NCI-H2107 (cell line): ENCODE measurements at regions not wholly inside any gene's neighbourhood (a gene's known extent, or its start where the extent isn't known, plus 50 kb on each side); places are given as distances from the start of the nearest gene placed in this dataset.
"Not testable (repeated sequence)": the region's sequence is repeated elsewhere in the genome, so short reads cannot be mapped to it uniquely, and the experiment has no call there.

Experiments
- DNase-seq: peaks from one replicate; lab custom pipeline; 2025; lab: John Stamatoyannopoulos, UW

DNA sequence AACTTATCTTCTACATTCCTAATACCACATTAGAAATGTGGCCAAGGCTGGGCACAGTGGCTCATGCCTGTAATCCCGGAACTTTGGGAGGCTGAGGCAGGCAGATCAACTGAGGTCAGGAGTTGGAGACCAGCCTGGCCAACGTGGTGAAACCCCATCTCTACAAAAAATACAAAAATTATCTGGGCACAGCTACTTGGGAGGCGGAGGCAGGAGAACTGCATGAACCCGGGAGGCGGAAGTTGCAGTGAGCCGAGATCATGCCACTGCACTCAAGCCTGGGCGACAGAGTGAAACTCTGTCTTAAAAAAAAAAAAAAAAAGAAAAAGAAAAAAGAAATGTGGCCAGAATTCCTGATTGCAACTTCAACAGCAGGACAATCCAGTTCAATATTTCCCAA lies 196.6 kb upstream of the RASGEF1B start:
- DNase-seq = not testable (repeated sequence)

DNA sequence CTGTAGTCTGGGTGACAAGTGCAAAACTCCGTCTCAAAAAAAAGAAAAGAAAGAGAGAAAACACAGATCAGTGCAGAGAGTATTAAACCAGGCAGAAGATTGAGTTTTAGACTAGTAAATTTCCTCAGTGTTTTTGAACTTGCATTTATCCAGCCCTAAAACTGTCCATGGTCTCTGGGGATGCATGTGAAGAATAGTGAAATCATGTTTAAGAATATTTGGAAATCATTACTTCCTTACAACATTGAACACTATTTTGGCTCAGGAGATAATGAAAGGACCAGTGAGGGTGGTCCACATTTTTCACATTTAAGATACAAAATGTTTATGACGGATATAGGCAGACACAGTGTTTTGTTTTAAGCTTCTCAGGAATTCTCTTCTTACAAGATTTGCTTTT lies 195.8 kb upstream of the RASGEF1B start:
- DNase-seq = no peak

DNA sequence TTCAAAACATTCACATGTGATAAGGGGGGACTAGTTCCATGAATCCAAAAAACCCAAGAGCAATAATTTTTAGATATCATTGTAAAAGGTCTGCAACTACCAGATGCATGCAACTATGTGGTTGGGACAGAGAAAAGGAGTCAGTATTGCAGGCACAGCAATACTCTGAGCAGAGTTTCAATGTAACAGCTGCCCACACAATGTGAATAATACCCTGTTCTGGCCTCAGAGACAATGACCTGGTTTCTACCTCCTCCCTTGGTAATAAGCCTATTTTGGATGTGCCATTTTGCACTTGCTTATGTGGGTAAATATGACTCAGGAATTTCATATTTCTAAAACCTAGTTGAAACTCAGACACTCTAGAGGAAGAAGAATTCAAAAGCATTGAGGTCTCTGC lies 194.8 kb upstream of the RASGEF1B start:
- no peak for DNase-seq

DNA sequence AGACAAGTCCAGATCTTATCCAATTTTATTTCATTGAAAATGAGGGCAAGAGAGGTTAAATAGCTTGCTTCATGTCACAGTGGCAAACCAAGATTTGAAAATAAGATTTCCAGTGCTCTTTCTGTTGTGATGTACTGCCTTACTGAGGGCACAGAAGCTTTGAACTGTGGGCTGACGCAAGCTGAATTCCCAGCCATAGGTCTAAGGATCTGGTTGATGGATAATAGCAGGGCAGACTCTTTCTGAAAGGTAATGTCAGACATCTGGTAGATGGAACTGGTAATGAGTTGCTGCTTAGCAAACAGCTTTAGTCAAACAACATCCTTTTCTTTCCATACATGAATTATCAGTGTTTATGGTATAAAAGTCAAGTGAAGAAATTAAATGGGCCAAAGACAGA lies 193.9 kb upstream of the RASGEF1B start:
- DNase-seq = no peak

DNA sequence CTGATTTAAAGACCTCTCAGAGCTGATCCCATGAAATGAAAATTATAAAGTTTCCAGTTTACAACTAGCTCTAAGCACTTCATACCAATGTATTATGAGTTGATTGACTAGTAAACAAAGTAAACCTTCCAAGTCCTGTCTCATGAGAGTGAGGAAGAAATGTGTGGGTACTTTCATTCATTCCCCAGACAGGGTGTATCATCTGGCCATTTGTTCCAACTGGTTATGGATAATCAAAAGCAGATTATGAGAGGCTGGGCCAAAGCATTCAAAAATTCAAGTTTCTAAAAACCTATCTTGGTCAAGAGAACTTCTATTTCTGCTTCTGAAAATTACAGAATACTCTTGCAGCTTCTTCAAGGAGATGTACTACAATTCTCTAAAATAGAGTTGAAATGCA lies 193.3 kb upstream of the RASGEF1B start:
- no peak for DNase-seq

DNA sequence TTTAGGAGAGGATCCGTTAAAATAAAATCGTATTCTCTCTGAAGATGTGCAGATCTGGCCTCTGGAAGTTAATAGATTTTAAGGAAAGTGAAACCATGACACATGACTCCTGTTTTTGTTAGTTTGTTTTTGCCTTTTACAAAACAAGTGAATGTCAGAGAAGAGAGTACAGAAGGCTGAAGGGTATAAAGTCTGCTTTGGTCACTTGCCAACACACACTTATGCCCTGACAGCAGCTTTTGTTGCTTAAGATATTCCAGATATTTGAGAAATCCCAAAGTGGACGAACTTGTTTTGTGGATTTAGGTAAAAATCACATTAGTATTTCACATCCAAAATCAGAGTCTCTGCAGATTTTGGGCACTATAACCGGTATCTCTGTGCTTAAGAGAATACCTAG lies 192.4 kb upstream of the RASGEF1B start:
- DNase-seq = no peak

DNA sequence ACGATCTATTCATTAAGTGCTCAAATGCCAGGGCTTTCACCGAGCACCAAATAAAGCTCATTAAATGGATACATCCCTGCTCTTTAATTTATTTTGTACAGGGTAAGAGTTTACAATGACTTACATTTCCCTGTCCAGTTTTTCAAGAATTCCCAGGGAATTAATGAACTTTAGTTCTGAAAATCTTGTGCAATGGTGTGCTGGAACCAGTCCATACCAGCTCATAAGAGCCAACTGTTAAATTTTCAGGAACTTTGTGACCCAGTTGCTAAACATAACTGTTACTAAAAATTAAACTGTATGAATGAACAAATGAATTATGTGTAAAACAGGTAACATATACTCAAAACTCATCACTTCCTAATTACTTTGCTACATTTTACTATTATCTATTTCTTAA lies 191.7 kb upstream of the RASGEF1B start:
- DNase-seq = no peak

DNA sequence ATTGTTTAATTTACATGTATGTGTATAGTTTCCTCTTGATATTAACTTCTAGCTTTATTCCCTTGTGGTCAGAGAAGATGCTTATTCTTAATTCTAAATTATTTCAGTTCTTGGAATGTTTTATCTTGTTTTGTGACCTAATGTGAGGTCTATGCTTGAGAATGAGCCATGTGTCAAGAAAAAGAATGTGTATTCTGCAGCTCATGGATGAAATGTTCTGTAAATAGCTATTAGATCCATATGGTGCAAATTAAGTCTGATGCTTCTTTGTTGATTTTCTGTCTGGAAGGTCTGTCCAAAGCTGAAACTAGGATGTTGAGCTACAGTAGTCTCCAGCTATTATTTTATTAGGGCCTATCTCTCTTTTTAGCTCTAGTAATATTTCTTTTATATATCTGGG lies 187.3 kb upstream of the RASGEF1B start:
- DNase-seq = no peak

DNA sequence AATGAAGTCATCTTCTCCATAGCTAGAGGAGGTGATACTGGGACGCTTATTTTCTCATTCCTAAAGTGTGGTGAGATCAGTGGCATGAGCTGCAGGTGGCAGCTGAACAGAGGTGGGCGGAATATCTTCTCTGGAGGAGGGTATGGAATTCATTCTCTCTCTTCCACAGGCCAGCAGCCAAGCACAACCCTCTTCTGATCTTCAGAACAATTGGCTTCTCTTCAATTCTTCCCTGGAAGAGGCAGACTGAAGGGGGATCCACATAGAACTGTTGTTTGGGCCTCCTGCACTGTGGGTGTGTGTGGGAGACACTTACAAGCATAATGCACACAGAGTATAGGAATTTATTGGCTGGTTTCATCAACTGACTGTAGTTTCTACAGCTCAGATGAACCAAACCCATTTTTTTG lies 180.4 kb upstream of the RASGEF1B start:
- no peak for DNase-seq

DNA sequence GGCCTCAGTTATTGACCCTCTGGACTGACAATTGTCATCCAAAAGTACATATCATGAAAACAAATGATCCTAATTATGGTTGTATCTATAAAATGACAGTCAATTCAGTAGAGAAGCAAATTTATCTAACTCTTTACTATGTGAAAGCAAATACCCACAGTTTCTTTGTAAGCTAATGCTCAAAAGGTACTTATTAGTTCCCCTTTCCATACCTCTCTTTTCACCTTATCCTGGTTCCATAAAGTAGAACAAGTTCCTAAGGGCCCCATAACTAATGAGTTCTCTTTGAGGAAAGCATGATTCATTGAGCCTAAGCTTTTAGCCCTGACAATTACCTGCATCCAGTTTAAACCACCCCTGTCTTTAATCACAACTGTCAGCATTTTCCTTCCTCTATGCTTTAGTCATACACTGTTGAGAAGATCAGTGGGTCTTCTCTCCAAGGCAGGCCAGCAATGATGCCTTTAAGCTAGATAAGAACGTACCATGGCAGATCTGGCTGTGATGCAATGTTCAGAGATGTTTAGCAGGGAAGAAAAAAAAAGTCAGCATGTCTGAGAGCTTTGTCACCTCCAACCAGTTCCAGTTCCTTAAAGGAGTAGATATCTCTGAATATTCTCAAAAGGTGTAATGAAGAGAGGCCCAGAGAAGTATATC lies 179.7 kb upstream of the RASGEF1B start:
- no peak for DNase-seq

DNA sequence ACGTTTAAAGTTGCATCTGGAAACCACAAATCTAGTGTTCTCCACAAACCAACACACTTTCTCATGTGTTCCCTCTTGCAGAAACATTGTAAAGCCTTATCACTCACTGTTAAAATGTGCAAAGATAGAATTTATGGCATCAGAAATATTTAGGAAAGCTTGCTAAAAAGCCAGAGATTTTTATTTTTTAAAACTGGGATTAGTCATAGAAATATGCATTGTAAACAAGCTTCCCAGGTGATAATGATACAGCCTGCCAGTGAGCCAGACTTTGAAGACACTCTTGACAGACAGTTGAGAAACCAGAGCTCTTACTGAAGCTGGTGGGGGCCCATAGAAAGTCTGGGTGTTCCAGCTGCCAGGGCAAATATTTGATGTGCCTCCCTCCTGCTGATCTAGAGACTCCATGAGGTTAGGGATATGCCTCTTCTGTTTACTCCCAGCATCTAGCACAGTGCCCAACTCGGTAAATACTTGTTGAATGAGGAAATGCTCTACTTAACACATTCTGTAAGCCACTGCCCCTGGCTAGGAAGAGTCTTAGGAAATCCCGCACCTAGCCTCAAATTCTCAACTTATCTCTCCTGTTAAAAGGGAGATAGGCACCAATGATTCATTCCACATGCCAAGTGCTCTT lies 179.0 kb upstream of the RASGEF1B start:
- no peak for DNase-seq

DNA sequence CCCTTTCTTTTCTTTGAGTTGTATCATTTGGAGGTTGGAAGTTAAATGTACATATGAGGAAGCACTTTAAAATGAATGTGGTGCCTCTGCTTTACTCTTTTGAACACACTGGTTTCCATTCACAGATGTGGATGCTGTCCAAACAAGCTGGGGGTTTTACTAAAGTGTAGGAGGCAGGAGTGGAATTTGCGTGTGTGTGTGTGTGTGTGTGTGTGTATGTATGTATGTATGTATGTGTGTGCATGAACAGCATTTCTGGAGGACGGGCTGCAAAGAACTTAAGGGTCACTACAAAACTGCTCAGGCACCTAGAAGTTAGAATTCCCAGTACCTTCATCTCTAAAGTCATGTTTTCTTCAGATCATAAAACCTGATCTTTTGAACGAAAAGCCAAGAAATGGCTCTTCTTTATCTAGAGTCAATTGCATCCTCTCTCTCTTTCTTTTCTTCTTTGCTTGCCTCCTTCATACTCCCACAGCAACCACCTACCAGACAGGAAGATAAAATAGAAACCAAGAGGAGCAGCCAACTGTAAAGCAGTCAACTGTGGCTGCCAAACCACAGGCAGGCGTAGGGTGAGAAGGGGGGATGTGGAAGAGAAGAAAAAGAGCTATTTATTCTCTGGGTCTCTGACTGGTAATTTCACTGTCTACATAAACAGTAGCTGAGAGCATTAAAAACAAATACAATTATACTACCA lies 177.0 kb upstream of the RASGEF1B start:
- DNase-seq = no peak

DNA sequence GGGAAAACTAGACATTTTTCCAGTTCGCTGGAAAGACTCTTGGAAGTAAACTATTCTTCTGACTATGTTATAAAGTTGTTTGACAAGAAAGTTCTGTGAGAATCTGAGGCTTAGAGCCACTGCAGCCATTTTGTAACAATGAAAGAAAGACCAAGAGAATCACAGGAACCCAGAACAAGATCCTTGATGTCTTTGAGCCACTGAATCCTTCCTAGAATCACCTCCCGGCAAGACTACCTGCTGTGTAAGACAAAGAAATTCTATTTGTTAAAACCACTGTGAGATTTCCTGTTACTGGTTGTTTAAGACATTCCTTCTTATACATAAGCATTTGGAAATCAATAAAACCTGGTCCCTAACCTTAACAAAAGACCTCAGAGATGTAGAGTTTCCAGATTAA lies 175.7 kb upstream of the RASGEF1B start:
- no peak for DNase-seq

DNA sequence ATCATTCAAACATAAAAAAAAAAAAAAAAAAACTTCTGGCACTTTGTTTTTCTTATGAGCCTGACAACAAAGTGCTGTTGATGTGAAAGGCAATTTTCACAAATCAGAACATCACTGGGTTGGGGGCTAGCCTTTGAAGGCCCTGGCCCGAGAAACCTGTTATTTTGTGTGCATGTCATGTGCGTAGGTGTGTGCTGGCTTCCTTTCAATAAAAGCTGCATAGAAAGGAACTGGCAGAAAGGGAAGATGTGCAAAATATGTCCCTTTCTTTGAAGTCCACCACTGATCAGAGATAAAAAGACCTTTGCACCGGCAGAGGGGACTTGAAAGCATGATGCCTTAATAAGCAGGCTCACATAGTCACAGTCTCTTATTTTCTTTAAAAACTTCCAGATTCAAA lies 170.8 kb upstream of the RASGEF1B start:
- DNase-seq = no peak

DNA sequence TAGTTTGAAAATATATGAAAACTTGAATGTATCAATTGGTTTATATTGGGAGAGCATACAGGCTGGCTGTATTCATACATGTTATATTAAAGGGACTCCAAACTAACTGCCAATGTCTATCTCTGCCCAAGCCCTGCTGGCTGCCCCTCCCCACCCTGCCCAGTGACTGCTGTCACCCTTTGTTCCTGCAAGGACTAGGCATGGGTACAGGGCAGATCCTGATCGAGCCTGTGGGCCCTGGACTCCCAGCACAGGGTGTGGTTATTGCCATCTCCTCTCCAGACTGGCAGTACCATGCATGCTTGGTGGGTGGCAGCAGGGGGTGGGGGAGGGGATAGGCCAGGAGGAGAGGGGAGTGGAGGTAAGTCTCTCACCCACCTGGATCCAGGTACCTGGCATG lies 167.5 kb upstream of the RASGEF1B start:
- no peak for DNase-seq

DNA sequence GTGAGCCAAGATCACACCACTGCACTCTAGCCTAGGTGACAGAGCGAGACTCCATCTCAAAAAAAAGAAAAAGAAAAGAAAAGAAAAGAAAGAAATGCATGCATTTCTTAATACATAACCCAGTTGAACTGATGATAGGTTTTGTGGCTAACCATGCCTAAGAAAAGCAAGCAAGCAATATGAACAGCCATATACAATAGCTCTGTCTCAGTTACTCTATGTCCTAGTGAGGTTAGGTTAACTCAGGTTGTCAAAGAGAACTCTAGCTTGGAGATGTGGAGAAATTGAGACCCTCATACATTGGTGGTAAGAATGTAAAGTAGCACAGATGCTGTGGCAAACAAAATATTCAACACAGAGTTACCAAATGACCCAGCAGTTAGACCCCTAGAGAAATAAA lies 167.0 kb upstream of the RASGEF1B start:
- DNase-seq = no peak

DNA sequence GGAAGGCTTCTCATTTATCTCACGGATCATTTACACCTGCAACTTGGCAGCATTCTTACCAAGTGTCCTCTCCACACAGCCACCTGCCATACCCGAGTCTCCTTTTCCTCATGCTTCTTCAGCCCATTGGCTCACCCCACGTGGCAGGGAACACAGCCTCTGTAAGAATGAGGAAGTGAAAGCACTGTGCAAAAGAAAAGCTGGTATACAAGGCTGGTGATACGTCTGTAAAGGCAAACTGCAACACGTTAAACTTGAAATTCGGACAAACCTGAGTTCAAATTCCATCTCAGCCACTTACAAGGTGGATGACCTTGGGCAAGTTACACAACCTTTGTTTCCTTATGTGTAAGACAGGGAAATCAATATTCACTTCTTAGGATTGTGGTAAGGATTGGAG lies 164.0 kb upstream of the RASGEF1B start:
- DNase-seq = peak; percentile 15

DNA sequence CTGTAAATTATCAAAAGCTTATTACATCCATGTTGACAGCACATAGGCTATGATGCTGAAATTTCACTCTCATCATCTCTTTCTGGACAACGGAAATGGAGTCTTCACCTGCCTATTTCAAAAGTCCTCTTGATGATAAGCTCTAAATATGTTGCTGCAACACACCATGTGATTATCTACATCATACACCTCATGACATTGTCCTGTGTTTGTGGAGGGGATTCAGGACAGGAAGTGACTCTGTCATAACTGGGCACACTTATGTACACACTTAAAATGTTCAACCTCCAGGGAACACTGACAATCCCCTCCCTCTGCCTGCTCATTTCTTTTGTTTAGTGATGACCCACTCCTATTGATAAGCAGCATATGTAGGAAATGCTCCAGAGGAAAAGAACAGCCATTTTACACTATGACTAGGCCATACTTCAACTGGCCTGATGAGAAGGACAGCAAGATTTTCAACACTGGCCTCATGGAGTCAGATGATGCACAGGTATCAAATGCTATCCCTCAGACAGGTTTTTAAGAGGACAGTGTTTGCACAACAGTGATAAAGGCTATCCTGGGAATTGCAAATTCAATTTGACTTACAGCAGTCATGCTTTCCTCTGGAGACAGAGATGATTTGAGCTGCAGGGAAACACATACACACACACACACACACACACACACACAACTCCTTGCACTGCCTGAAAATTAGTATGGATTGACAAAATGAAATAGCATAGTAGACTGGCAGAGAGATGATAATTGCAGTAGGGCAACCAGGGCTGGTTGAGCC lies 163.3 kb upstream of the RASGEF1B start:
- DNase-seq = no peak

DNA sequence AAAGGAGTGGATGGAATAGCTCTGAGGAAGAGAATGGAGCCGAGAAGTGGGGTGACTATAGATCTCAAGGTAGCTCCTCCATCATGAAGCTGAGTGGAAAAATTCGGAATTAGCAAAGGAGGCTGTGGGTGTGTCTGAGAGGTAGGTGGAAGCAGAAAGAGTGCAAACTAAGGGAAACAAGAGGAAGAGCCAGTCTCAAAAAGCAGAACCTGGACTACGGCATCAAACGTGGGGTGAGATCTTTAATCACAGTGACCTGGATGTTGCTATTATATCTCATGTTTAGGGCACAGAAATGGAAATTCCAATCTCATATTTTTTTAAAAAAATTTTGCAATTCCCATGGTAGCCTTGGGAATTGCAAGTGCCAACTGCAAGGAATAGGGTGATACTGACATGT lies 162.5 kb upstream of the RASGEF1B start:
- no peak for DNase-seq

DNA sequence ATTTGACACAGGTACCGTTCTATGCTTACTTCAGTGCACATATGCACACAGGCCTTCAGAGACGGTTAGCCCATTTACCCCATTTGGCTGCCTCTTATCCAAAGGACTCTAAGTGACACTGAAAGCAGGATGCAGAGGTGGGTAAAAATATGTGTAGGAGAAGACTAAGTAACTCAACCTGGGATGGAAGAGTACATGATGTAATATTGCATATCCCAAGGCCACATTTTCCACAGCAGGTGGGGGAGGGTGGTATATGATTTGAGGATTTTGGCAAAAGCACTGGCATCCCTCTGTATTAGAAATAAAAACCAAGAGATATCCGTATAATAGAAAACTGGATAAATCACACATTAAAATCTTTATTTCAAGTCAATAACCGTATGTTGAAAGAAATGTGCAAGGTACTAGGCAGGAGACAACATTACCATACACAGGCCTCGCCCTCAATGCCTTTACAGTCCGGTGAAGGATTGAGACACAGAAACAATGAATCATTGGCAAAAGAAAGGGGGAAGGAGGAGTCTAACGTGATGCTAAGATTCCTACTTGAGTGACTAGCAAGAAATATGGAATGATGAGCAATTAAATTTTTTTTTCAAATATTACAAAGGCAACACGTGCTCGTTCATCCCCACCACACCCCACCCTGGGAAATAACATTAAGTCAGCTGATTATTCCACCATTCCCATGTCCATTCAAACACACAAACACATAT lies 161.0 kb upstream of the RASGEF1B start:
- DNase-seq = no peak

DNA sequence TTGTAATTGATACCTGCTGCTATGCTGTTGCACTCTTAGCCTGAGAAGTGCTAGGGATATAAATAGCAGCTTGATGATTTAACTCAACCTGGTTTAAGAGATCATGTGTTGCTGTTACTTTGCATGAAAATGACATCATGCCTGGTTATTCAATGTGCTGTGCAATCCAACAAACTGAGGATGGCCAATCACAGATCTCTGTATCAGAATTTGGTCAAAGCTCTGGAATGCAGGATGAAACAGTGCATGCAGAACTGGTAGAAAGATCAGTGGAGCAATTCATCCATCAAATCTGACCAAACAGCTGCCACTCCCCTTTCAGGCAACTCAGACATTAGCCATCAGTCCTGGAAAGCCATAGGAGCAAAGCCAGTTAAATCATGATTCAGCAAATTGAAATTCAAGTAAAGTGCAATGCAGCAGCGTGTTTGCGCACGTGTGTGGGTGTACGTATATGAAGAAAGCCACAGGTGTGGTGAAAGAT lies 160.3 kb upstream of the RASGEF1B start:
- no peak for DNase-seq

DNA sequence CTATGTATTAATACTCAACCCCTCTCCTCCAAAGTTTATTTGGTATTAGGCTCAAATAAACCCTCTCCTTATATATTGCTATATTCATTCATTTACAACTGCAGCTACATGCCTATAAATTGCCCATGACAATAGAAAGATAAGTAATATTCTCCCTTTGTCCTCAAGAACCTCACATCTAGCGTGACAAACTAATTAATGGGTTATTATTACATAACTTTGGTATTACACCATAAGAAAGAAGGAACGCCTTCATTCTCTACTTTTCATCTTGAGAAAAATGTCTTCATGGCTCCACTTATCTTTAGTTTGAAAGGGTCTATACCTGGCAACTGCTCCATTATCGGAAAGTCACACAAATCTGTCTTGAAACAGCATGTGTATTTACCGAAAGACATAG lies 157.7 kb upstream of the RASGEF1B start:
- DNase-seq = no peak
